ENCODE measurements at regions not wholly inside any gene's neighbourhood (a gene's known extent, or its start where the extent isn't known, plus 50 kb on each side); places are given as distances from the start of the nearest gene placed in this dataset.

- DNase-seq (ENCODE audit: low read depth), result no peak
Measured at GRCh38 chr20:39206899-39207564, 244.9 kb downstream of the DHX35 start.

- no peak for DNase-seq (ENCODE audit: low read depth)
Measured at GRCh38 chr20:39195582-39196021, 233.5 kb downstream of the DHX35 start.

GRCh38 chr20:39190666-39191570 lies 228.8 kb downstream of the DHX35 start:
- DNase-seq (ENCODE audit: low read depth), result no peak

GRCh38 chr20:39188266-39188765 lies 226.2 kb downstream of the DHX35 start:
- DNase-seq (ENCODE audit: low read depth), result no peak

GRCh38 chr20:39181490-39181889 lies 219.3 kb downstream of the DHX35 start:
- no peak for DNase-seq (ENCODE audit: low read depth)

GRCh38 chr20:39176457-39176856 lies 214.3 kb downstream of the DHX35 start:
- DNase-seq (ENCODE audit: low read depth), result no peak

GRCh38 chr20:39170896-39171463 lies 208.8 kb downstream of the DHX35 start:
- no peak for DNase-seq (ENCODE audit: low read depth)

GRCh38 chr20:39165099-39165498 lies 203.0 kb downstream of the DHX35 start:
- no peak for DNase-seq (ENCODE audit: low read depth)

GRCh38 chr20:39164642-39165041 lies 202.5 kb downstream of the DHX35 start:
- no peak for DNase-seq (ENCODE audit: low read depth)

- no peak for DNase-seq (ENCODE audit: low read depth)
Measured at GRCh38 chr20:39163993-39164392, 201.8 kb downstream of the DHX35 start.

- no peak for DNase-seq (ENCODE audit: low read depth)
Measured at GRCh38 chr20:39161900-39162299, 199.8 kb downstream of the DHX35 start.

GRCh38 chr20:39155971-39156370 lies 193.8 kb downstream of the DHX35 start:
- DNase-seq (ENCODE audit: low read depth), result no peak

GRCh38 chr20:39152742-39153141 lies 190.6 kb downstream of the DHX35 start:
- DNase-seq (ENCODE audit: low read depth), result no peak

GRCh38 chr20:39152126-39152525 lies 190.0 kb downstream of the DHX35 start:
- DNase-seq (ENCODE audit: low read depth), result no peak

GRCh38 chr20:39150501-39150900 lies 188.4 kb downstream of the DHX35 start:
- no peak for DNase-seq (ENCODE audit: low read depth)

GRCh38 chr20:39146394-39146793 lies 184.2 kb downstream of the DHX35 start:
- DNase-seq (ENCODE audit: low read depth), result no peak

- no peak for DNase-seq (ENCODE audit: low read depth)
Measured at GRCh38 chr20:39145921-39146320, 183.8 kb downstream of the DHX35 start.

- no peak for DNase-seq (ENCODE audit: low read depth)
Measured at GRCh38 chr20:39144757-39145156, 182.6 kb downstream of the DHX35 start.

GRCh38 chr20:39142407-39143096 lies 180.4 kb downstream of the DHX35 start:
- no peak for DNase-seq (ENCODE audit: low read depth)

- DNase-seq (ENCODE audit: low read depth), result no peak
Measured at GRCh38 chr20:39137299-39137698, 175.2 kb downstream of the DHX35 start.

GRCh38 chr20:39136798-39137197 lies 174.7 kb downstream of the DHX35 start:
- no peak for DNase-seq (ENCODE audit: low read depth)

GRCh38 chr20:39135885-39136544 lies 173.9 kb downstream of the DHX35 start:
- no peak for DNase-seq (ENCODE audit: low read depth)

All from fibroblast of the conjunctiva (primary cell).